GM12864 (cell line): ENCODE measurements at regions not wholly inside any gene's neighbourhood (a gene's known extent, or its start where the extent isn't known, plus 50 kb on each side); places are given as distances from the start of the nearest gene placed in this dataset.
"Not testable (repeated sequence)": the region's sequence is repeated elsewhere in the genome, so short reads cannot be mapped to it uniquely, and the experiment has no call there.

ENCODE experiments used
- DNase-seq: peaks from one replicate; pipeline ENCODE4 v3.0.0-alpha.2; 2011; ENCODE audit warnings: low read depth
- H3K4me3 ChIP-seq: 2 replicates; pipeline ENCODE4 v1.5.1; 2011; ENCODE audit warnings: mild to moderate bottlenecking, low read depth, low read length, control low read depth
- TF ChIP-seq, protein P1 (sequence below): IDR thresholded peaks from 2 replicates; pipeline ENCODE4 v1.5.1; 2011; ENCODE audit warnings: low read depth, mild to moderate bottlenecking, moderate library complexity, low read length, control low read depth, inconsistent platforms; ENCODE audit errors: missing control alignments

DNA sequence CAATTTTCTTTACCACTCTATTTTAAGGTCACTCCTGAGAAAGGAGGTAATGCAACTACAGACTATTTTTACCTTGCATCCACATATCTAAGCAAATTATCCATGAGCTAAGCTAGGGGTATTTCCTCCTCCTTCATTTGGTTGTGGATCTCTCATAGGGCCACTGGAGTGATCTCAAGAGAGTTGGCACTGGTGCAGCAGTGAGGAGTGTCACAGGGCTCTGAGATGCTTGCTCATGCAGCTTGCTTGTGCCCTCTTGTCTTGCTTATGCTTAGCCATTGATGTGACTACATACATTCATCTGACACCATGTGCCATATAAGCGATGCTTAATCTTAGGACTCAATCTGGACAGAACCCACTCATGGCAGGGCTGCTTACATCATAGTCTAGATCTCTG is 950.3 kb downstream of the TSN start:
- DNase-seq = no peak
- H3K4me3 ChIP-seq = no peak overlapping the region
- TF ChIP-seq, protein P1, sequence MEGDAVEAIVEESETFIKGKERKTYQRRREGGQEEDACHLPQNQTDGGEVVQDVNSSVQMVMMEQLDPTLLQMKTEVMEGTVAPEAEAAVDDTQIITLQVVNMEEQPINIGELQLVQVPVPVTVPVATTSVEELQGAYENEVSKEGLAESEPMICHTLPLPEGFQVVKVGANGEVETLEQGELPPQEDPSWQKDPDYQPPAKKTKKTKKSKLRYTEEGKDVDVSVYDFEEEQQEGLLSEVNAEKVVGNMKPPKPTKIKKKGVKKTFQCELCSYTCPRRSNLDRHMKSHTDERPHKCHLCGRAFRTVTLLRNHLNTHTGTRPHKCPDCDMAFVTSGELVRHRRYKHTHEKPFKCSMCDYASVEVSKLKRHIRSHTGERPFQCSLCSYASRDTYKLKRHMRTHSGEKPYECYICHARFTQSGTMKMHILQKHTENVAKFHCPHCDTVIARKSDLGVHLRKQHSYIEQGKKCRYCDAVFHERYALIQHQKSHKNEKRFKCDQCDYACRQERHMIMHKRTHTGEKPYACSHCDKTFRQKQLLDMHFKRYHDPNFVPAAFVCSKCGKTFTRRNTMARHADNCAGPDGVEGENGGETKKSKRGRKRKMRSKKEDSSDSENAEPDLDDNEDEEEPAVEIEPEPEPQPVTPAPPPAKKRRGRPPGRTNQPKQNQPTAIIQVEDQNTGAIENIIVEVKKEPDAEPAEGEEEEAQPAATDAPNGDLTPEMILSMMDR = no peak

DNA sequence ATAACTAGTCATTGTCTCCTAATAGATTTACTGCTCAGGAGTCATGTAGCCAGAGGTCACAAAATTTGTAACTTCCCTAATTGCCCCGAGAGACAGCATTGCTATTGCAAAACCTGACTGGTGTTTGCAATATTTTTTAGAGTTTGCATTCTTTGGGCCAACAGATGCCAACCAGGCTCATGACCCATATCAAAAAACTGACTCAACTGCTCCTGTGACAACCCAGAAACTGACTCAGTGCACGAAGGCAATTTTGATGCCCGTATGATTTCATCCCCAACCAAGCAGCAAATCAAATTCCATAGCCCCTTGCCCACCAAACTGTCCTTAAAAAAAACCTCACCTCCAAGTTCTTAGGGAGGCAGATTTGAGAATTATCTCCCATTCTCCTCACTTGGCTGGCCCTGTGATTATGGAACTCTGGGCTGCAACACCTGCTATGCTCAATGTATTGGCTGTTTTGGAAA is 951.3 kb downstream of the TSN start:
- no peak overlapping the region for H3K4me3 ChIP-seq
- DNase-seq = no peak
- TF ChIP-seq, protein P1 = no peak

DNA sequence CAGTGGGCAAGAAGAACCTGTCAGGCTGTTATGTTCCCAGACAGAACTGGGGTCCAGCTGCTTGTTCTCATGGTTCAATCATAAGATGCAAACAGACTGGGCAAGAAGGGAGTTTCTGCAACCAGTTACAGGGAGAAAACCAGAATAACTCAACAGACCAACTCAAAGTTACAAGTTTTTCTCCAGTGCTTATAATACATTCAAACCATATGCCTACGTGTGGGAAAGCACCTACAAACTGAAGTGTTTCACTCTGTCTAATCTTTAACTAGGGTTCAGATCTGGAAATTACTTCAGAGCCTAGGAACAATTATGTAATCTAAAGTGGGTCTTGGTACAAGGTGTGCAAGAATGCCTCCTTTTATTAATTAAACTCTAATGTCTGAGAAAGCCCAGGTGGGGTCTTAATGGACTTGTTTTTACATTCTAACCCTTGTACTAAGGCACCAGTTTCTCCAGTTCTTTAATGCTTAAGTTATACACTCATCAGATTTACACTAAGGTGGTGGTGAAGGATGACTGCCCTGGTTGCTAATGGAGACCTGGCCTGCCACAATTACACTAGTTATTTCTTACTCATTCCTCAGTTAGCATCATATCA is 951.9 kb downstream of the TSN start:
- no peak overlapping the region for H3K4me3 ChIP-seq
- DNase-seq = no peak
- TF ChIP-seq, protein P1 = no peak

DNA sequence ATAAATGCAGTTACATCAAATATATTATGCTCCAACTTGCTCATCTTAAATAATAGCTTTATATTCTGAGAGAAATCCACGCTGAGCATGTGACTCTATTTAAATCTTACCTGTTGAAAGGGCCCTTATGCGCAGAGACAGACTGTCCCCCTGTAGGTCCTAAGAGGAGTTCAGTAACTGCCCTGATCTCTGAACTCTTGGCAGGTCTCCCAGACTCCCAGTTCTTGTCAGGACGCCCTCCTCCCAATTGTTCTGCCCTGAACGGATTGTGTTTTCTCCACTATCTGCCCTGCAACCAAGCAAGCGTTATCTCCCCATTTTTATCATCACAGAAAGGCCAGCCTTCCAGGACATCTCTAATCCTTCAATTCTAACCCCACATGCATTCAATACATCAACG is 954.6 kb downstream of the TSN start:
- no peak for DNase-seq

DNA sequence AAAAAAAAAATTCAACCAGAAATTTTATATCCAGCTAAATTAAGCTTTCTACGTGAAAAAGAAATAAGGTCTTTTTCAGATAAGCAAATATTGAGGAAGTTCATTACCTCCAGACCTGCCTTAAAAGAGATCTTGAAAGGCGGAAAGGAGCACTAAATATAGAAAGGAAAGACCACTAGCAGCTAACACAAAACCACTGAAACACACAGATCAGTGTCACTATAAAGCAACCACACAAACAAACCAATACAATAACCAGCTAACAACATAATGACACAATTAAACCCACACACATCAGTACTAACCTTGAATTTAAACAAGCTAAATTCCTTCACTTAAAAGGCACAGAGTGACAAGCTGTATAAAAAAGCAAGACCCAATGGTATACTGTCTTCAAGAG is 958.3 kb downstream of the TSN start:
- DNase-seq = no peak
- TF ChIP-seq, protein P1 = no peak
- no peak overlapping the region for H3K4me3 ChIP-seq

More for the DNA sequence above, 954.6 kb downstream of the TSN start:
- no peak overlapping the region for H3K4me3 ChIP-seq
- TF ChIP-seq, protein P1 = no peak

DNA sequence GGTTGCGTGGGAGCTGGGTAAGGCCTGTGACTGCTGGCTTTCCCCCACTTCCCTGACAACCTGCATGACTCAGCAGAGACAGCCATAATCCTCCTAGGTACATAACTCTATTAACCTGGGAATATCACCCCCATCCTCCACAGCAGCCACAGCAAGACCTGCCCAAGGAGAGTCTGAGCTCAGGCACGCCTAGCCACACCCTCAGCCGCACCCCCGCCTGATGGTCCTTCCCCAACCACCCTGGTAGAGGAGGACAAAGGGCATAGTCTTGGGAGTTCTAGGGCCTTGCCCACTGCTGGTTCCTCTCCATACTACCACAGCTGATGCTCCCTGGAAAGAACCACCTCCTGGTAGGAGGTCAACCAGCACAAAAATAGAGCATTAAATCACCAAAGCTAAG is 965.4 kb downstream of the TSN start:
- not testable (repeated sequence) for DNase-seq, H3K4me3 ChIP-seq

DNA sequence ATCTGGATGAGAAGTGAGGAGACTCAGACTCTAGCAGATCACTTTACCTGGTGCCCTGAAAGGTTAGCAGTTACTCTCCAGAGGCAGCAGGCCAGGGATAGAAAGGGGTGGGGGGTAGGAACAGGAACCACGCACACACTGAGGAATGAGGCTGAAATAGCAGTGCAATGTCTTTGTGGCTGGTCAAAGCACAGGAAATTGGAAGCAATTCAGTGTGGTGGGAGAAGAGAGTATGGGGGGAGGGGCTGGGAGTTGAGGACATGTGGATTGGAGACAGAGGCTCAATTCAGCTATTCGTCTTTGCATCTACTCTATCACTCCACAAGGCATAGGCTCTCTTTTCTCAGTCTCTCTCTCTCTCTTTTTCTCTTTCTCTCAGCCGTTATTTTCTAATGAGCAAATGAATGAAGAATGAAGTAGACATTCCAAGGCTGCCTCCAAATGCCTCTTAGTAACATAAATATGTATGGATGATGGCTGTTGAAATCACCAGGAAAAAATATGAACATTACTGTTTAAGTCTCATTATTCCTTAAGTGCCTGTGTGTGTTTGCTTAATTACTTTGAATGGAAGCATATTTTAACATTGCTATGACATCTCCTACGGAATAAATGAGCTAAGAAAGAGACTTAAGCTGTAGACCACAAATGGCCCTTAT is 979.4 kb downstream of the TSN start:
- H3K4me3 ChIP-seq = no peak overlapping the region
- DNase-seq = no peak
- TF ChIP-seq, protein P1 = no peak
